Skeletal muscle tissue (tissue), 3 donors: ENCODE measurements at regions not wholly inside any gene's neighbourhood (a gene's known extent, or its start where the extent isn't known, plus 50 kb on each side); places are given as distances from the start of the nearest gene placed in this dataset.

ENCODE experiments used
- H3K27ac ChIP-seq: one replicate; pipeline ENCODE4 v1.7.0; 2013; ENCODE audit warnings: mild to moderate bottlenecking, low read depth, low read length, inconsistent platforms
- H3K27me3 ChIP-seq, 3 donors: one replicate each; pipeline ENCODE4 v1.7.0; 2013; ENCODE audit warnings: low read length in 3 of 3; ENCODE audit not compliant: control insufficient read depth in 3 of 3, insufficient read depth in 3 of 3
- H3K36me3 ChIP-seq, 3 donors: one replicate each; pipeline ENCODE4 v1.7.0; 2013; ENCODE audit warnings: low read length in 3 of 3; ENCODE audit not compliant: control insufficient read depth in 3 of 3, insufficient read depth in 3 of 3
- H3K4me1 ChIP-seq, 3 donors: one replicate each; pipeline ENCODE4 v1.7.0; 2013; ENCODE audit warnings: low read length in 3 of 3, mild to moderate bottlenecking in 3 of 3; ENCODE audit not compliant: control insufficient read depth in 3 of 3, insufficient read depth in 3 of 3
- H3K4me3 ChIP-seq, 3 donors: one replicate each; pipeline ENCODE4 v1.7.0; 2013; ENCODE audit warnings: low read length in 3 of 3
- H3K9ac ChIP-seq, 3 donors: one replicate each; pipeline ENCODE4 v1.7.0; 2013; ENCODE audit warnings: low read length in 3 of 3, mild to moderate bottlenecking in 3 of 3, moderate library complexity in 2 of 3, low read depth in 1 of 3
- H3K9me3 ChIP-seq, 3 donors: one replicate each; pipeline ENCODE4 v1.7.0; 2013; ENCODE audit warnings: low read length in 3 of 3; ENCODE audit not compliant: control insufficient read depth in 3 of 3
- donor health status: Osteomylitis.

DNA sequence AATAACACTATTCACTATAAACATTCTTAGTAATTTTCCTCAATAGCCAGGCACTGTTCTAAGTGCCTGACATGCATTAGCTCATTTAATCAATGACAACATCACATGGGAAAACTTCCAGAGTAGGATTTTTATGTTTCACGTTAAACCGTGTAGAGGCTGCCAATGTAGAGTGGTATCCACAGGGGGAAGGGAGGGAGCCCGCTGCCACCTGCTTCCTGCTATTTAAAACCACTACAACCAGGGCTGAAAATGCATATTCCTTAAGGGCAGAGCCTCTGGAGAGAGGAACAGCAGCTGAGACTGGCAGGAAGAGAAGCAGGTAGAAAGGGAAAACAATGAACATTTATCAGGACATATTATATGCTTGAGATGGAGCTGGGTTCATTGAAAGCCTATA is 684.3 kb upstream of the AUTS2 start:
- H3K27me3 ChIP-seq = no peaks in the 10 kb centered on the region
- no peaks in the 10 kb centered on the region for H3K4me1 ChIP-seq
- no peak overlapping the region for H3K27ac ChIP-seq

DNA sequence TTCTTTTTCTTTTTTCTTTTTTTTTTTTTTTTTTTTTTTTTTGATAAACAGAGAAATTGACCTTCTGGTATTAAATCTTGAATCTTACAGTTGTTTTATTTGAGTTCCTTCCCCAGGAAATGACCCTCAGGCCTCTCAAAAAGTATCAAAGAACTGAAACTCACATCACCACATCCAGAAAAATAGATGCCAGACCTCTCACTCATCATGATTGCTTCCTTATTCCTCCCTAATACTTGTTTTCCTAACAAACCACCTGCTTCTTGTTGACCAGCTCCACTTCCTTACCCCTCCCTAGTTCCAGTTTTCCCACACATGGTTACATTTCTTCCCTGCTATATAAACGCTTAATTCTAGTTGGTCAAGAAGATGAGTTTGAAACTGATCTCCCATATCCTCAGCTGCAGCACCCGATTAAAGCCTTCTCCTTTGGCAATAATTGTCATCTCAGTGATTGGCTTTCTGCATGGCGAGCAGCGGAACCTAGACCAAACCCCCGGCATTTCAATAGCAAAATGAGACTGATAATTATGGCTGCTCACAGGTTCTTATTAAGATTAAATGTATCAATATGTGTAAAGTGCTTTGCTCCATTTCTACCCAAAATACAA is 681.1 kb upstream of the AUTS2 start:
- H3K9ac ChIP-seq = no peak overlapping the region
- H3K9me3 ChIP-seq = peaks cover 0 to 10% (median 3%) of the 10 kb centered on the region in 3 donors
- no peak overlapping the region for H3K4me3 ChIP-seq
- no peaks in the 10 kb centered on the region for H3K4me1 ChIP-seq
- no peak overlapping the region for H3K27ac ChIP-seq
- H3K36me3 ChIP-seq = no peaks in the 10 kb centered on the region
- peaks cover 0 to 4% (median 0%) of the 10 kb centered on the region in 3 donors for H3K27me3 ChIP-seq

More for the DNA sequence above, 684.3 kb upstream of the AUTS2 start:
- Histone ChIP-seq H3K36me3 (no peaks in the 10 kb centered on the region), H3K9ac (no peak overlapping the region), H3K4me3 (no peak overlapping the region), H3K9me3 (peaks cover 0 to 2% (median 0%) of the 10 kb centered on the region in 3 donors)

DNA sequence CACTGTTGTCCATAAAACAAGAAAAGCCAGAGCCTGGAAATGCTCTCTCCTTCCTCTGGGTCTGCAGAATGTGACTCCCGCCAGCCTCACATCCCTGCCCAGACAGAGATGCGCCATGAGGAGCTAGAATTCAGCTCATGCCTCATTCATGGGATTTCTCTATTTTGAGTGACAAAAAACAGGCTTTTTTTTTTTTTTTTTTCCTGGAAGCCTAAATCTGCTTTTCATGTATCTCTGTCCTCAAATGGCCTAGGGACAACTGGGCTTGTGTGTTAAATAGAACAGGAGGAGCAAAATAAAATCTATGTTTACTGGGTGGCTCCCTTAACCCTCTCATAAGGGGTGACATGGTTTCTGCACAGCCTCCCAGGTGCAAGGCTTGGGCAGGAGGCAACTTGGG is 679.7 kb upstream of the AUTS2 start:
- no peaks in the 10 kb centered on the region for H3K36me3 ChIP-seq
- H3K27ac ChIP-seq = no peak overlapping the region
- H3K4me1 ChIP-seq = no peaks in the 10 kb centered on the region
- H3K9ac ChIP-seq = no peak overlapping the region
- no peak overlapping the region for H3K4me3 ChIP-seq
- peaks cover 0 to 4% (median 2%) of the 10 kb centered on the region in 3 donors for H3K27me3 ChIP-seq
- peaks cover 0 to 10% (median 3%) of the 10 kb centered on the region in 3 donors for H3K9me3 ChIP-seq

DNA sequence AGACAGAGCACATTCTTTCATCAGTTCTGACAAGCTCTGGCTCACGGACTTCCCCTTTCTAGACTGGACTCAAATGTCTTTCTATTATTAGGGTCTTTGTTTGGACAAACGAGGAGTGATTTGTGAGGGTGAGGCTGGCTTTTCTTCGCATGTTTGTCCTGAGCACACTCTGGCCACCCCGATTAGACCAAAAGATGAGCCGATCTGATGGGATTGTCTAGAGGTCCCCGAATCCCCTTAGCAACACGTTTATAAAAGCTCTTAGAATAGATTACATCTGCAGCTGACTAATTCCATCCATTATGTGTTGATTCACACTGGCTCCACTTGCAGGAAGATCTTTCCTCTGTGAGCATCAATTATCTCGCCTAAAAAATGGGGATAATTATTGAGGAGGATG is 675.4 kb upstream of the AUTS2 start:
- no peak overlapping the region for H3K4me3 ChIP-seq
- H3K36me3 ChIP-seq = no peaks in the 10 kb centered on the region
- no peak overlapping the region for H3K9ac ChIP-seq
- H3K27me3 ChIP-seq = peaks cover 0 to 4% (median 2%) of the 10 kb centered on the region in 3 donors
- H3K27ac ChIP-seq = no peak overlapping the region
- H3K9me3 ChIP-seq = peaks cover 0 to 10% (median 3%) of the 10 kb centered on the region in 3 donors
- no peaks in the 10 kb centered on the region for H3K4me1 ChIP-seq

DNA sequence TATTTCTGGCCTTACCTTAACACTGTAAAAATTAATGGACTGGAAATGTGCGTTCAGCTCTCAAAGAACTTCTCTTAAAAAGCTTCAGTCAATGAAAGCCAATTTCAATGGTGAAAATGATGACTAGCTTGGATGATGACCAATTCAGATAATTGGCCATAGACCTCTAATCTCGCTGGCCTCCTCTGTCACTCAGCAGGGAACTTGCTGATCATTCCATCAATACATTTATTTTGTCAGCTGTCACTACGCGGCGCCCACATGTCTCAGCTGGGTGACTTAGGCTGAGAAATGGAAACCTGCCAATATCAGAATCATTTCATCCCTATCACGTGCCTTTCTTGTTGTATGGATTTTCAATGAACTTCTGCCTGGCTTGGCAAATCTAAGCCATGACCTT is 673.0 kb upstream of the AUTS2 start:
- Histone ChIP-seq H3K4me3 (no peak overlapping the region), H3K27ac (no peak overlapping the region), H3K4me1 (no peaks in the 10 kb centered on the region), H3K9ac (no peak overlapping the region), H3K36me3 (no peaks in the 10 kb centered on the region), H3K27me3 (peaks cover 0 to 7% (median 1%) of the 10 kb centered on the region in 3 donors), H3K9me3 (peaks cover 0 to 10% (median 3%) of the 10 kb centered on the region in 3 donors)

DNA sequence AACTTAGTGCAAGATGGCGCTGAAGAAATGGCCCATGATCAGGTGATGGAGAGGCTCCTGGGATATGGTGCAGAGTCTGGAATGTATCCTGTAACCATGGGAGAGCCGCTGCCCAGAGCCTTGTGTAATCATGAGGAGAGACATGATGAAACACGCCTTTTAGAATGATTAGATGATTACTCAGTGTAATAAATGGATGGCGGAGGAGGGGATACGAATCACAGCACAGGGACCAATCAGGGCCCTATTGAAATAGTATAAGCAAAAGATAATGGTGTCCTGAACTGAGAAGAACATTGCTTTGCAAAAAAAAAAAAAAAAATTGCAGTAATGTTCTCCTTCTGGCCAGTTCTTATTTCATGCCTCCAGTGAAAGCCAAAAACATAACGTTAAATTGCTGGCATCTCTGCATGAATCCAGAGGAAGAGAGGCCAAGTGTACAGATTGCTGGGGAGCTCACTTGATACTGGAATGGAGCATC is 668.5 kb upstream of the AUTS2 start:
- no peaks in the 10 kb centered on the region for H3K4me1 ChIP-seq
- H3K9me3 ChIP-seq = peaks cover 0 to 5% (median 0%) of the 10 kb centered on the region in 3 donors
- no peak overlapping the region for H3K27ac ChIP-seq
- H3K36me3 ChIP-seq = no peaks in the 10 kb centered on the region
- H3K9ac ChIP-seq = no peak overlapping the region
- H3K27me3 ChIP-seq = peaks cover 0 to 4% (median 0%) of the 10 kb centered on the region in 3 donors
- H3K4me3 ChIP-seq = no peak overlapping the region

DNA sequence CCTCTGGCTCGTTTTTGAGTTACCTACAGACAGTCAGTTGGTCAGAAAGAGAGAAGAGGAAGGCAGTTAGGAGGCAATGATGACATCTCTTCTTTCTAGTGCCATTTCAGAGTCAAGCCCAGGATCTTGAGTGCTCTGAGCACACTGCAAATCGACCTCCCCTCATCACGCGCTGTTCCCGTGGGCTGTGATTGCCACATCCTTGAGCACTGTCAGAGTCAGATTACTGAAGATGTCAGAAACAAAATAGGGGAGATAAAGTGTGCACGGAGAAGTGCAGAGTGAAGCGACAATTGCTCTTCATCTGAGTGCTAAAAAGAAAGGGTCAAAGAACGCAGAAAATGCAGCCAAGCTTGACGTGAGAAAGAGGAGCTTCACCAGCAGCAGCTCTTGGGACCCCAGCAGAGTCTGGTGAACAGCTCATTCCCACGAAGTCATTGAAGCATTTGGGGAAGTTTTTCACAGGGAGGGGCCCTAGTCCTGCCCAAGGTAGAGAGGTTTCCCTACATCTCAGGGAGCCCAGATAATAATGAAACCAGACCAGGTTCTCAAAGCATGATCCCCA is 661.7 kb upstream of the AUTS2 start:
- Histone ChIP-seq H3K4me3 (no peak overlapping the region), H3K9me3 (peaks cover 0 to 9% (median 8%) of the 10 kb centered on the region in 3 donors), H3K9ac (no peak overlapping the region), H3K36me3 (no peaks in the 10 kb centered on the region), H3K4me1 (no peaks in the 10 kb centered on the region), H3K27ac (no peak overlapping the region), H3K27me3 (peaks cover 0 to 4% (median 0%) of the 10 kb centered on the region in 3 donors)

DNA sequence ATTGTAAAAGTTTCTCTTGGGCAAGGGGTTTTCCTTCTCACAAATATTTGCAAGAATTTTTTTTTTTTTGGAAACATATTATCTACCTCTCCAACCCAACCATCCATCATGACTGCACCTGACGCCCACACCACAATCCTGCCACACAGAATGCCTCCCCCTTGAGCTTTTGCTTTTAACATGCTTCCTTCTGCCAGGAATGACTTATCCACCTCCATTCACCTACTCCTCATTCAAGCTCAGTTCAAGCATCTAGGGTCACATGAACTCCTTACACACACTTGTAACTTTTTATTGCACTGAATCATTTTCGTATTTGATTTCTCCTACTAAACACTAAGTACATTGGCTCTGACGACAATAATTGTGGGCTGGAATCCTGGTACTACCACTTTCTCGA is 660.1 kb upstream of the AUTS2 start:
- Histone ChIP-seq H3K27ac (no peak overlapping the region), H3K36me3 (no peaks in the 10 kb centered on the region), H3K9me3 (peaks cover 0 to 9% (median 8%) of the 10 kb centered on the region in 3 donors), H3K27me3 (peaks cover 0 to 4% (median 0%) of the 10 kb centered on the region in 3 donors), H3K4me3 (no peak overlapping the region), H3K9ac (no peak overlapping the region), H3K4me1 (no peaks in the 10 kb centered on the region)

DNA sequence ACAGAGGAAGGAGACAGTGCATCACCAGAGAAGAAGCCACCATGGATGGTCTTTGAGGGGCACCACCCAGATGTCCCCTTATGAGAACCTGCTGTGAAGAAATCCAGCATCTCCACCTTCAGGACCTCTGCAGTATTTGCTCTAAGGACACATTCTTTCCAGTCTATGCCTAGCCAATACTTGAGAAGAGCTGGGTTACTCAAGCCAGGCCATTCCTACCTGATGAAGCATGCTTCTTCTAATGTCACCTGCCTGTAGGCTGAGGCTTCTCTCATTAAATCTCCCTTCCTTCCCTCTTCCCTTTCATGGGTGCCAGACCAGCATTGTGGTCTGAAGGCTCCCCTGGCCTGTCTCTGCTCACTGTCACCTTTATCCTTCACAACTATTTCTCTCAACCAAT is 654.5 kb upstream of the AUTS2 start:
- Histone ChIP-seq H3K27ac (no peak overlapping the region), H3K9ac (no peak overlapping the region), H3K9me3 (peaks cover 0 to 8% (median 3%) of the 10 kb centered on the region in 3 donors), H3K27me3 (no peaks in the 10 kb centered on the region), H3K4me1 (no peaks in the 10 kb centered on the region), H3K36me3 (no peaks in the 10 kb centered on the region), H3K4me3 (no peak overlapping the region)

DNA sequence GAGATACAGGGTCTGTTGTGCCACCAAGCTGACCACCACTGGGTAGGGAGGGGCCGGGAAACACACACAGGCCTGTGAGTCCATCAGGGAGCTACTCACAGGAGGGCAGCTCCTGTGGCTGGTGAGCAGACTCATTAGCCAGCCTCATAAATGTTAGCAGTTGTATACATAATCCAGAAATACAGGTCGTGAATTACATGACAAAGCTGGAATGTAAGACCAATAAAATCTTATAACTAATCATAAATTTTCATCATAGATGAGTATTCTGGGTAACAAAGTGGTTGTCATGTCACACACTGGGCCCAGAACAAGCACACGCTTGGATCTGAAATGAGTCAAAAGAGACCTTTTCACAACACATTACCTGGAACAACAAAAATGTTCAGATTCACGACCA is 642.6 kb upstream of the AUTS2 start:
- Histone ChIP-seq H3K27ac (no peak overlapping the region), H3K36me3 (no peaks in the 10 kb centered on the region), H3K4me3 (no peak overlapping the region), H3K9me3 (no peaks in the 10 kb centered on the region), H3K27me3 (no peaks in the 10 kb centered on the region), H3K4me1 (no peaks in the 10 kb centered on the region), H3K9ac (no peak overlapping the region)
